T47D (cell line): ENCODE measurements at regions not wholly inside any gene's neighbourhood (a gene's known extent, or its start where the extent isn't known, plus 50 kb on each side); places are given as distances from the start of the nearest gene placed in this dataset.

Experiments
- DNase-seq, 2 experiments: peaks; one replicate each; pipeline versions ENCODE4 v3.0.0 to v3.0.0-alpha.2; 2011 to 2012; ENCODE audit warnings: low read depth in 1 of 2, low spot score in 1 of 2
- JUND ChIP-seq: IDR thresholded peaks from 2 replicates; pipeline ENCODE4 v1.6.1; 2012; ENCODE audit warnings: low read depth
- in situ Hi-C: cut with HindIII; loops from 2 replicates; pipeline ENCODE4 v1.10.0; 2016; ENCODE audit warnings: low sequenced_read_pairs, low pct_unique_long_range_greater_than_20kb

DNA sequence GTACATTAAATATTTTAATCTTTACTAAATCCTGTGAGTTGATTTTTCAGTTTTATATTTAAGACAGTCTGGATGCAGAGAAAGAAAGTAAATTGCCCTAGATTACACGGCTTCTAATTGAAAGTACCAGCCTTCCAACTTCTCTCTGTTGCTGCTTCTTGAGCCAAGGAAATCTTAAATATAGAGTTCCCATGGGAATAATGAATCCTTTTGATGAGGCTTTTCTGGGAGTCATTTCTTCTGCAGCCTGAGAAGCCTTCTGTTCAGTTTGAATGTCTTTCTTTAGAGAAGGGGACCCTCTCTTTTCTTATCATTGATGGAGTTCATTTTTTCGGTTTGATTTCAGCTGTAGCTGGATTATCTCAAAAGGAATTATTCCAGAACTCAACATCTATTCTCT, 317.3 kb upstream of the PTPRD start:
- DNase-seq = no peak
- in situ Hi-C loops = no loop called here
- no peak for TF ChIP-seq JUND

DNA sequence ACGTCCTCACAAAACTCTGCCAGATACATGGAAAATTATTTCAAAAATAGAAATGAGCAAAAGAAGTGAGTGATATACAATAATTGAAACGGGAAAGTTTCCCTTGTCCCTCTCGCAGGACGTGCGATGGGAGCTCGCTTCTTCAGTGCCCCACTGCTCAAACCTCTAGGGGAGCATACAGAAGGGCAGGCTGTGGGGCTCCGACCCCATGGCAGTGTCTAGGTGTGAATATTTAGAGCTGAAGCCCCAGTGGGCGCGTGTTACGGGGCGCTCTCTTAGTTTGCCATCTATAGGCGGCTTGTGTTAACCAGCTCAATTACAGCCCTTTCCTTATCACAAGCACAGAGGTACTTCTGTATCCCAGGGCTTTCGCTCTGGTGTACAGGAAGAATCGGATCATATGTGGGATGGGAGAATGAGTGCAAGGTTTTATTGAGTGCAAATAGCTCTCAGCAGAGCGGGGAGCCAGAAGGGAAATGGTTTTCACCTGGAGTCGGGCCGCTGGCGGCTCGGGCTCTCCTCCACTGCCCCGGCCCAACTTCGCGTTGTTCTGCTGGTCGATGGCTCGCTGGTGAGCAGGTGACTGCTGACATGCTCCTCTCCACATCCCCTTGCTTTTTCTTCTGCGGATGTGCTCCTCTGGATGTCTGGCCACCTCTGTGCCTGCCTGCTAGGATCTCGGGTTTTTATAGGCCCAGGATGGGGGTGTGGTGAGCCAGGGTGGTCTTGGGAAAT, 334.0 kb upstream of the PTPRD start:
- TF ChIP-seq JUND = no peak
- DNase-seq = no peak
- in situ Hi-C loops = no loop called here

DNA sequence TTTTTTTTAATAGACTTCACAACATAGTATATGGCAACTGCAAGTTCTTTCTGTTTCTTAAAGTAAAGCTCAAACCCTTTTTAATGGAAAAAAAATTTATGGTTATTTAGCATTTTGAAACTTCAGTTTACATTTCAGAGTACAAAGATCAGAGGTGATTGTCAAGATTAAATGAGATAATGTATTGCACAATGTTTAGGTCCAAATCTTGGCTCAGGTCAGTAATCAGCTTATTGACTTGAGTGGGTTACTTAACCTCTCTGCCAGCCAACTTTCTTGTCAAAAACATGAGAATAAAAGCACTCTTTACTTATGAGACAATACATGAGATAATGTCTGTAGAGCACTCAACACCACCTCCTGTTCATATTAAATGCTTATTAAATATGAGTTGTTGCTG, 345.1 kb upstream of the PTPRD start:
- TF ChIP-seq JUND = no peak
- in situ Hi-C loops = no loop called here
- no peak for DNase-seq

DNA sequence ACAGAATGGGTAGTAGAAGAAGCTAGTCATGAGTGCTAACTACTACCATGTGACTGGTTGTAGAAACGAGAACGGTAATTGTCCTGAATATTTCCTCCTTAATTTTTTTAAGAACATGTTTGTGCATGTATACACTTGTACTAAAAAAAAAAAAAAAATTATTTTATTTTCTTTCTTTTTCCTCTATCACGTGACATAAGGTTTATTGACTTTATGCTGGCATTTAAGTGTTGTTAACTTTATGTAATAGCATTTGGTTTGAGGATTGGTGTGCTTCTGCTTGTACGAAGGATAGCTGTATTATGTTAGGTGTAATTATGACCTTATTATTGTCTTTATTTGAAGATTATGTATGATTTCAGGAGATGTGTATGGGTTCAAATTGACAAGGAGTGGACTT, 349.1 kb upstream of the PTPRD start:
- no peak for TF ChIP-seq JUND
- no peak for DNase-seq
- in situ Hi-C loops = no loop called here

DNA sequence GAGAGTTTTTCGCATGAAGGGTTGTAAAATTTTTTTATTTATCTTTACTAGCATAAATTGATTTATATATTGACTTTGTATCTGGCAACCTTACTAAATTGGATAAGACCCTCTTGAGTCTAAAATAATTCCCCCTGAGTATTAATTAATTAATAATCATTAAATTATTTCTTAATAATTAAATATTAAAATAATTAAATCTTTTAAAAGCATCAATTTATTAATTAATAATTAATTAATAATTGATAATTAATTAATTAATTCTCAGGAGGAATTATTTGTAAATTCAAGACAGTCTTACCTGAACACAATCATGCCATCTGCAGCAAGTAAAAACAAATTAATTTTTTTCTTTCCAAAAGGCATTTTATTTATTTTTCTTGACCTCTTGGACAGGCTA, 370.4 kb upstream of the PTPRD start:
- TF ChIP-seq JUND = no peak
- DNase-seq = no peak
- in situ Hi-C loops = no loop called here

DNA sequence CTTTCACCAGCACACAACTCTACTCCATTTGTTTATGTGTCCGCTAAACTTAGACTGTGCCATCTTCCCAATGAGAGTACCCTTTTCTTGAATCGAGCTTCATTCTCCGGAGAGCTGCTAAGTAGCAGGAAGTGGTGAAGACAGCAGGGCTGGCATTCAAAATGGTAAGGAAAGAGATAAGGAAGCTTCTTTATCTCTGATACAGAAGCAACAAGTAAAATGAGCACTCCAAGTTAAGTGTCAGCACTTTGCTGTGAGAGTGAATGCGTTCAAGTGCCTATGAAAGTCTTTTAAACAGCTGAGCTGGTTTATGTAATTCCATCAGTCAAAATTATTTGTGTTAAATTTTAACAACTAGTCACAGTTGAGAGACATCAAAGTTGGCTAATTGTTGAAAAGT, 386.8 kb upstream of the PTPRD start:
- TF ChIP-seq JUND = no peak
- in situ Hi-C loops = no loop called here
- no peak for DNase-seq

DNA sequence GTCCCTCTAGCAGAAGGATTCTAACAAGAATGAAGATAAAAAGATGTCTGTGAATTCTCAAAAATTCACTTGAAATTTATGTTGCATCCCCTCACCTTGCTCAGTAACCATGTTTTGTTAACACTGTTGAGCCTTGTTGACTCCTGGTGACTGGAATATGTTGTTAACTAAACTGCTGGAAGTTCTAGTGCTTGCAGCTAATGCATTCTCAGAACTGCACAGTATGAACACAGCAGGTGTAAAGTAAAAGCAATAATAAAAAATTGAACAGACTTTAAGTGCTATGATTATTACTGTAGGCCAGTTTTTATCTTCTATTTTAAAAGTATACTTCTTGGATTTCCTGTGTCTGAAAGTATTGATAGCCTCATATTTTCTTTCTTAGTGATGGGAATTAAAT, 388.7 kb upstream of the PTPRD start:
- no peak for TF ChIP-seq JUND
- in situ Hi-C loops = no loop called here
- DNase-seq = no peak

DNA sequence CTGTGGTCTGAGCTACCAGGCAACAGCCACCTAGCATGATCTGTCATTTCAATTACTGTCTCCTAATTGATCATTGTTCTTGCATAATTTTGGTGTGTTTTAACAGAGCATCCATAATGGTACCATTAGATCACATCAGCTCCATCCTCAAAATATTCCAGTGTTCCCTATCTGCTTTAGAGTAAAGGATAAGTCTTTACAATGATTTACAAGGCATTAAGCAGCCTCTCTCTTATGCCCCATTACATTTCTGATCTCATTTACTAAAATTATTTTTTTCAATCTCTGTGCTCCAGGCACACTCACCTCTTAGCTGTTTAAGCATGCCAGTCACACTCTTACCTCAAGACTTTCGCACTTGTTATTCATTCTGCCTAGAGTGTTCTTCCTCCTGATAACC, 389.9 kb upstream of the PTPRD start:
- in situ Hi-C loops = no loop called here
- no peak for TF ChIP-seq JUND
- no peak for DNase-seq

DNA sequence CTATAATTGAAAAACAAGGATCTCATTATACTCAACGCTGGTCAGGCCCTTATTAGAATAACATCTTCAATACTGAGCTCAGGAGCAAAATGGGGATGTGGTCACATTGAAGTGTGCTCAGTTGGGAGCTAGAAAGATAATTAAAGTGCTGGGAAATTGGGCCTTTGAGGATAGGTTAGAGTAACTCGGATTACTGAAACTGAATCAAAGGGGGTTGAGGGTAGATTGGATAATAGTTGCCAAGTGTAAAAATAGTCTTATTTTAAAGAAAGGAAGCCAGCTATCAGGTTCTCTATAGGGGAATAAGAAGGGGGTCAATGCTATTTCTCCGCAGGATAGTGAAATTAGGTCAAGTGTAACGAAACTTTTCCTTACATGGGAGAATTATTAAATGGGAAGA, 391.0 kb upstream of the PTPRD start:
- in situ Hi-C loops = no loop called here
- no peak for DNase-seq
- TF ChIP-seq JUND = no peak

DNA sequence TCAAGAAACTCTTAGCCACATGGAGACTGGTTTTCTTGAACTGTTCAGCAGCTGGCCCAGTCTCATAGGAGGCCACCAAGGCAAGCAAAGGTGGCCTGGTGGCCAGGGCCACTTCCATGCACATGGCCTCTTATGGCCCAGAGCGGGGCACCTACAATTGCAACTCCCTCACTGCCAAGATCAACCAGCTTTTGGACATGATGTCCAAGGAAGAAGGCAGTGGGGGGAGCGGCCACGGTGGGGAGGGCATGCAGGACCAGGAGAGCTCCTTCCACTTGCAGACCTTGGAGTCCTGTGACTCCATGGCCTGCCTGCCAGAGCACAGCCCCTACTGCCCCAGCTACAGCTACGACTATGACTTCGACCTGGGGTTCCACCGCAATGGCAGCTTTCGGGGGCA, 398.9 kb upstream of the PTPRD start:
- DNase-seq = no peak
- in situ Hi-C loops = no loop called here
- TF ChIP-seq JUND = no peak

DNA sequence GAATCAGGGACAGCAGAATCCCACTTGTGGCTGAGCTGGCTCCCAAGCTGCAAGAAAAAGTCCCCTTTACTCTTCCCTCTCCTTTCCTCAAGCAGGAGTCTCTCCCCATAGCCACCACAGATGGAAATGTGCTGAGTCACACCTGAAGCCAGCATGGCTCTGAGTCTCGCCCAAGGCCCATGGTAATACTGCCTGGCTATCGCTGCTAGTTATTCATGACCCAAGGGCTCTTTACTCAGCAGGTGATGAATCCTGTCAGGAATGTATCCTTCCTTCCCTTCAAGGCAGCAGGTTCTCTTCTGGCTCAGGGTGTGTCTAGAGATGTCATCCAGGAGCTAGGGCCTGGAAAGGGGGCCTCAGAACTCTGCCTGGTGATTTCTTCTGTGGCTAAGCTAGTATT, 403.3 kb upstream of the PTPRD start:
- DNase-seq = peak in 1 of 2 experiments; percentile 8
- in situ Hi-C loops = no loop called here
- TF ChIP-seq JUND = no peak

DNA sequence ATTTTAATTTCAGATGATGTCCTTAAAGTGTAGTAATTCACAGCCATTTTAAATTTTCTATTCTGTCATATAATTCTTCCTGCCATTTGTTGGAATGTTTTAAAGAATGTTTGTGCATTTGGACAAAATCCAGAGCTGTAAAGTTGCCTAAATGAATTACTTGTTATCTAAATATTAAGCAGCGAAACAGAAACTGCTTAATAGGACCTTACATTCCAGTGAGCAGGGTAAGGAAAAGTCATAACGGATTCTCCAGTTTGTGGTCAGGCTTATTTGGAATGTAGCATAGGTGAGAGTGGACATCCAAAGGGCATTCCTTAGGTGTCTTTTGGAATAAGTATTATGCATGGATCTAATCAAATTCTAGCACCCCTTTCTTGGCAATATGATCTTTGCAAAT, 410.4 kb upstream of the PTPRD start:
- in situ Hi-C loops = no loop called here
- TF ChIP-seq JUND = no peak
- DNase-seq = no peak

DNA sequence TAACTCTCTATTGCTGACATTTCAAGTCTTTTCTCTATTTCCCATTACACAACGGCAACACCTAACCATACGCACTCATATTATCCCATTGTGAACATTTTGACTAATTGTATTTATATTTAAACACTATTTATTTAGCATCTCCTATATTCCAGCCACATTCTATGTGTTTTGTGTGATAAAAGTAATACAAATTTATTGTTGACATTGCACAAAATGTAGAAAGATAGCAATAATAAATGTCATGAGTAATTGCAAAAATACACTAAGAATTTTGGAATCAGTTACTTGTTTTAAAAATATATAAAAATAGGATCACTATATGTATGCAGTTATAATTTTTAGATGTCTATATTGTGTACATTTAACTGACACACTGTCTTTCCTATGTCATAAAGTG, 413.0 kb upstream of the PTPRD start:
- in situ Hi-C loops = no loop called here
- no peak for DNase-seq
- no peak for TF ChIP-seq JUND

DNA sequence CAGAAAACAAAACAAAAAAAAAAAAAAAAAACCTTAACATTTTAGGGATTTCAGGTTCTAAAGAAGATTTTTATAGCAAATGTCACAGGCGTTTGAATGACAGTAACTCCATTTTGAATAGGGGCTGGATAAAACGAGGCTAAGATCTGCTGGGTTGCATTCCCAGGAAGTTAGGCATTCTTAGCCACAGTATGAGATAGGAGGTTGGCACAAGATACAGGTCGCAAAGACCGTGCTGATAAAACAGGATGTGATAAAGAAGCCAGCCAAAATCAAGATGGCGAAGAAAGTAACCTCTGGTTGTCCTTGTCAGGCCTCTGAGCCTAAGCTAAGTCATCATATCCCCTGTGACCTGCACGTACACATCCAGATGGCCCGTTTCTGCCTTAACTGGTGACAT, 425.6 kb upstream of the PTPRD start:
- in situ Hi-C loops = no loop called here
- no peak for TF ChIP-seq JUND

DNA sequence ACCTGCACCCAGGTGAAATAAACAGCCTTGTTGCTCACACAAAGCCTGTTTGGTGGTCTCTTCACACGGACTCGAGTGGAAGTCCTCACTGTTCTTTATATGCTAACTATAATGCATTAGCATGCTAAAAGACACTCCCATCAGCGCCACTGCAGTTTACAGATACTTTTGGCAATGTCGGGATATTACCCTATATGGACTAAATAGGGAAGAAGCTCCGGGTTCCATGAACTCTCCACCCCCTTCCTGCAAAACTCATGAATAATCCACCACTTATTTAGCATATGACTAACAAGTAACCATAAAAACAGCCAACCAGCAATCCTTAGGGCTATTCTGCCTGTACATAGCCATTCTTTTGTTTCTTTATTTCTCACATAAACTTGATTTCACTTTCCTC, 426.2 kb upstream of the PTPRD start:
- in situ Hi-C loops = no loop called here
- no peak for TF ChIP-seq JUND

More for the DNA sequence above, 425.6 kb upstream of the PTPRD start:
- no peak for DNase-seq

More for the DNA sequence above, 426.2 kb upstream of the PTPRD start:
- DNase-seq = no peak
